WTC11 (cell line): ENCODE measurements at regions not wholly inside any gene's neighbourhood (a gene's known extent, or its start where the extent isn't known, plus 50 kb on each side); places are given as distances from the start of the nearest gene placed in this dataset.

Experiments used
- ATAC-seq: fragments of 200-7000 bp; cut with Tn5 transposase; 2 replicates; pipeline ENCODE4 v1.10.0; 2021; ENCODE audit warnings: mild to moderate bottlenecking, moderate library complexity
- CTCF ChIA-PET: fragments of 300-600 bp; sonication (Branson Sonifier 250); formaldehyde crosslinking; loops from one replicate; lab custom pipeline; 2021; ENCODE audit warnings: antibody characterized with exemption; lab: Charles Lee
- POLR2A ChIA-PET: fragments of 350-600 bp; sonication (Branson Sonifier 250); formaldehyde crosslinking; loops from one replicate; lab custom pipeline; 2021; ENCODE audit warnings: antibody characterized with exemption; lab: Charles Lee
- DNase-seq: peaks from one replicate; pipeline ENCODE4 v3.0.0; 2021; ENCODE audit warnings: low spot score
- H3K27ac Mint-ChIP-seq: 2 replicates; pipeline ENCODE4 v1.8.0; 2021; ENCODE audit warnings: mixed read lengths
- H3K27me3 Mint-ChIP-seq: 2 replicates; pipeline ENCODE4 v1.8.0; 2021; ENCODE audit warnings: low read depth, mild to moderate bottlenecking, moderate library complexity, mixed read lengths
- H3K36me3 Mint-ChIP-seq: 2 replicates; pipeline ENCODE4 v1.8.0; 2021; ENCODE audit warnings: mixed read lengths
- H3K4me1 Mint-ChIP-seq: 2 replicates; pipeline ENCODE4 v1.8.0; 2022; ENCODE audit warnings: mixed read lengths
- H3K4me3 Mint-ChIP-seq: 2 replicates; pipeline ENCODE4 v1.8.0; 2021; ENCODE audit warnings: mild to moderate bottlenecking, moderate library complexity, mixed read lengths
- H3K9me3 Mint-ChIP-seq: 2 replicates; pipeline ENCODE4 v1.8.0; 2021; ENCODE audit warnings: mixed read lengths
- CBFB ChIP-seq: sonication (generic); formaldehyde crosslinking; IDR thresholded peaks from 2 replicates; pipeline ENCODE4 v1.8.1; 2022; ENCODE audit warnings: mild to moderate bottlenecking, low read depth, missing genetic modification reagents
- CREB1 ChIP-seq: sonication (generic); formaldehyde crosslinking; IDR thresholded peaks from 2 replicates; pipeline ENCODE4 v1.8.0; 2023; ENCODE audit warnings: mild to moderate bottlenecking, missing genetic modification reagents
- ELF4 ChIP-seq: sonication (generic); formaldehyde crosslinking; IDR thresholded peaks from 2 replicates; pipeline ENCODE4 v1.8.1; 2022; ENCODE audit warnings: low read depth, mild to moderate bottlenecking, moderate library complexity, missing genetic modification reagents
- FOXP1 ChIP-seq: sonication (generic); formaldehyde crosslinking; IDR thresholded peaks from 2 replicates; pipeline ENCODE4 v1.8.0; 2022; ENCODE audit warnings: missing genetic modification reagents, mild to moderate bottlenecking, moderate library complexity, borderline replicate concordance
- GRHL2 ChIP-seq: fragments of 250-450 bp; sonication (Bioruptor Pico); IDR thresholded peaks from 2 replicates; pipeline ENCODE4 v1.8.0; 2022; ENCODE audit warnings: mild to moderate bottlenecking, moderate library complexity; ENCODE audit not compliant: insufficient replicate concordance, severe bottlenecking
- MXD4 ChIP-seq: fragments of 250-450 bp; sonication (Bioruptor Pico); IDR thresholded peaks from 2 replicates; pipeline ENCODE4 v1.8.0; 2021; ENCODE audit warnings: mild to moderate bottlenecking, moderate library complexity, borderline replicate concordance
- NR1H2 ChIP-seq: sonication (generic); formaldehyde crosslinking; IDR thresholded peaks from 2 replicates; pipeline ENCODE4 v1.9.0; 2021; ENCODE audit warnings: mild to moderate bottlenecking, moderate library complexity, missing genetic modification reagents
- NR3C1 ChIP-seq: sonication (generic); formaldehyde crosslinking; conservative IDR thresholded peaks from 2 replicates; pipeline ENCODE4 v1.8.1; 2023; ENCODE audit warnings: low read depth, mild to moderate bottlenecking, missing genetic modification reagents
- PRRX2 ChIP-seq: fragments of 250-450 bp; sonication (Bioruptor Pico); IDR thresholded peaks from 2 replicates; pipeline ENCODE4 v1.8.0; 2021; ENCODE audit warnings: mild to moderate bottlenecking
- SMAD4 ChIP-seq: sonication (generic); formaldehyde crosslinking; IDR thresholded peaks from 2 replicates; pipeline ENCODE4 v1.8.0; 2022; ENCODE audit warnings: mild to moderate bottlenecking, missing genetic modification reagents
- TCF7 ChIP-seq: sonication (generic); formaldehyde crosslinking; IDR thresholded peaks from 2 replicates; pipeline ENCODE4 v1.8.0; 2022; ENCODE audit warnings: mild to moderate bottlenecking, low read depth, missing genetic modification reagents, moderate library complexity
- TEAD4 ChIP-seq: sonication (generic); formaldehyde crosslinking; IDR thresholded peaks from 2 replicates; pipeline ENCODE4 v1.8.0; 2022; ENCODE audit warnings: mild to moderate bottlenecking, missing genetic modification reagents
- TP53 ChIP-seq: sonication (generic); formaldehyde crosslinking; IDR thresholded peaks from 2 replicates; pipeline ENCODE4 v1.8.1; 2023; ENCODE audit warnings: mild to moderate bottlenecking, missing genetic modification reagents
- USF1 ChIP-seq: sonication (generic); formaldehyde crosslinking; IDR thresholded peaks from 2 replicates; pipeline ENCODE4 v1.8.0; 2022; ENCODE audit warnings: mild to moderate bottlenecking, missing genetic modification reagents
- USF2 ChIP-seq: sonication (generic); formaldehyde crosslinking; IDR thresholded peaks from 2 replicates; pipeline ENCODE4 v1.8.1; 2023; ENCODE audit warnings: mild to moderate bottlenecking, missing genetic modification reagents, moderate library complexity
- ZMAT4 ChIP-seq: fragments of 250-450 bp; sonication (Bioruptor Pico); IDR thresholded peaks from 2 replicates; pipeline ENCODE4 v1.9.0; 2021; ENCODE audit warnings: mild to moderate bottlenecking
- ZNF219 ChIP-seq: sonication (generic); formaldehyde crosslinking; IDR thresholded peaks from 2 replicates; pipeline ENCODE4 v1.8.0; 2023; ENCODE audit warnings: missing genetic modification reagents, mild to moderate bottlenecking, borderline replicate concordance
- ZNF671 ChIP-seq: fragments of 250-450 bp; sonication (Bioruptor Pico); IDR thresholded peaks from 2 replicates; pipeline ENCODE4 v1.8.0; 2021; ENCODE audit warnings: mild to moderate bottlenecking
- ZSCAN18 ChIP-seq: fragments of 250-450 bp; sonication (Bioruptor Pico); IDR thresholded peaks from 2 replicates; pipeline ENCODE4 v2.1.2; 2022; ENCODE audit warnings: mild to moderate bottlenecking, moderate library complexity
- TF ChIP-seq, protein P1 (sequence below): sonication (generic); formaldehyde crosslinking; IDR thresholded peaks from 2 replicates; pipeline ENCODE4 v1.8.1; 2022; ENCODE audit warnings: low read depth, missing genetic modification reagents, borderline replicate concordance
- TF ChIP-seq, protein P2 (sequence below): sonication (generic); formaldehyde crosslinking; IDR thresholded peaks from 2 replicates; pipeline ENCODE4 v1.8.1; 2022; ENCODE audit warnings: low read depth, mild to moderate bottlenecking, moderate library complexity, missing genetic modification reagents, borderline replicate concordance
- TF ChIP-seq, protein P3 (sequence below): sonication (generic); formaldehyde crosslinking; IDR thresholded peaks from 2 replicates; pipeline ENCODE4 v1.8.0; 2023; ENCODE audit warnings: mild to moderate bottlenecking, missing genetic modification reagents

DNA sequence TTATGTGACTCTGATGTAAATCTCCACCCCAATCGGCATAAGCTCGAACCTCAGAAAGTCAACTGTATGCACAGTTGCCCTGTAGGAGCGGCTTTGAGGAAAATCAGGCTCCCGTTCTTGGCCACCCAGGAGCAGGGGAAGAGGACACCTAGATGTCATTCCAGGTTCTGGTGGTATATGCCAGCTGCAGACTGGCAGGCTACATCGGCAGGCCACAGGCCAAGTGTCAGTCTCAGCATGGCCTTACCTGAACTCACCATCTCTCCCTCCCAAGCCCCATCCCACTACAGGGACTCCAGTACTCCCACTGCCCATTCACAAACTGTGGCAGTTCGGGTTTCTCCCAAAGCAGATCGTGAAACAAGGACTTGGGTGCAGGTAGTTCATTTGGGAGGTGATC, 428.1 kb downstream of the BCOR start (continued):
- TF ChIP-seq USF2, result no peak
- no peak for TF ChIP-seq ZNF219 (CRISPR knock-in tag)
- no peak for TF ChIP-seq ZNF671
- TF ChIP-seq, protein P1, sequence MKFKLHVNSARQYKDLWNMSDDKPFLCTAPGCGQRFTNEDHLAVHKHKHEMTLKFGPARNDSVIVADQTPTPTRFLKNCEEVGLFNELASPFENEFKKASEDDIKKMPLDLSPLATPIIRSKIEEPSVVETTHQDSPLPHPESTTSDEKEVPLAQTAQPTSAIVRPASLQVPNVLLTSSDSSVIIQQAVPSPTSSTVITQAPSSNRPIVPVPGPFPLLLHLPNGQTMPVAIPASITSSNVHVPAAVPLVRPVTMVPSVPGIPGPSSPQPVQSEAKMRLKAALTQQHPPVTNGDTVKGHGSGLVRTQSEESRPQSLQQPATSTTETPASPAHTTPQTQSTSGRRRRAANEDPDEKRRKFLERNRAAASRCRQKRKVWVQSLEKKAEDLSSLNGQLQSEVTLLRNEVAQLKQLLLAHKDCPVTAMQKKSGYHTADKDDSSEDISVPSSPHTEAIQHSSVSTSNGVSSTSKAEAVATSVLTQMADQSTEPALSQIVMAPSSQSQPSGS (CRISPR knock-in tag), result no peak
- no peak for TF ChIP-seq TEAD4
- TF ChIP-seq, all 79 proteins: peak for 0

GRCh38 chrX:39670281-39670680, 427.5 kb downstream of the BCOR start:
- Mint-ChIP-seq H3K4me3 (no peak overlapping the region), H3K27ac (no peak overlapping the region), H3K4me1 (peaks cover 4% of the 10 kb centered on the region), H3K27me3 (no peaks in the 10 kb centered on the region), H3K9me3 (no peaks in the 10 kb centered on the region), H3K36me3 (peaks cover 3% of the 10 kb centered on the region; the same call in 1 of the 2 replicates)
- DNase-seq (no peak), ATAC-seq (no peak)
- CTCF ChIA-PET, result interaction anchor here (1.2 kb wide), 1 partner anchor 18 kb away, joined by 5 read pairs; no protein-coding TSS in a partner anchor
- TF ChIP-seq USF1 (CRISPR knock-in tag), result no peak
- TF ChIP-seq TP53 (CRISPR knock-in tag), result no peak
- TF ChIP-seq PRRX2 (CRISPR knock-in tag), result no peak
- TF ChIP-seq, protein P2, sequence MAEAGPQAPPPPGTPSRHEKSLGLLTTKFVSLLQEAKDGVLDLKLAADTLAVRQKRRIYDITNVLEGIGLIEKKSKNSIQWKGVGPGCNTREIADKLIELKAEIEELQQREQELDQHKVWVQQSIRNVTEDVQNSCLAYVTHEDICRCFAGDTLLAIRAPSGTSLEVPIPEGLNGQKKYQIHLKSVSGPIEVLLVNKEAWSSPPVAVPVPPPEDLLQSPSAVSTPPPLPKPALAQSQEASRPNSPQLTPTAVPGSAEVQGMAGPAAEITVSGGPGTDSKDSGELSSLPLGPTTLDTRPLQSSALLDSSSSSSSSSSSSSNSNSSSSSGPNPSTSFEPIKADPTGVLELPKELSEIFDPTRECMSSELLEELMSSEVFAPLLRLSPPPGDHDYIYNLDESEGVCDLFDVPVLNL (CRISPR knock-in tag), result no peak
- TF ChIP-seq, protein P3, sequence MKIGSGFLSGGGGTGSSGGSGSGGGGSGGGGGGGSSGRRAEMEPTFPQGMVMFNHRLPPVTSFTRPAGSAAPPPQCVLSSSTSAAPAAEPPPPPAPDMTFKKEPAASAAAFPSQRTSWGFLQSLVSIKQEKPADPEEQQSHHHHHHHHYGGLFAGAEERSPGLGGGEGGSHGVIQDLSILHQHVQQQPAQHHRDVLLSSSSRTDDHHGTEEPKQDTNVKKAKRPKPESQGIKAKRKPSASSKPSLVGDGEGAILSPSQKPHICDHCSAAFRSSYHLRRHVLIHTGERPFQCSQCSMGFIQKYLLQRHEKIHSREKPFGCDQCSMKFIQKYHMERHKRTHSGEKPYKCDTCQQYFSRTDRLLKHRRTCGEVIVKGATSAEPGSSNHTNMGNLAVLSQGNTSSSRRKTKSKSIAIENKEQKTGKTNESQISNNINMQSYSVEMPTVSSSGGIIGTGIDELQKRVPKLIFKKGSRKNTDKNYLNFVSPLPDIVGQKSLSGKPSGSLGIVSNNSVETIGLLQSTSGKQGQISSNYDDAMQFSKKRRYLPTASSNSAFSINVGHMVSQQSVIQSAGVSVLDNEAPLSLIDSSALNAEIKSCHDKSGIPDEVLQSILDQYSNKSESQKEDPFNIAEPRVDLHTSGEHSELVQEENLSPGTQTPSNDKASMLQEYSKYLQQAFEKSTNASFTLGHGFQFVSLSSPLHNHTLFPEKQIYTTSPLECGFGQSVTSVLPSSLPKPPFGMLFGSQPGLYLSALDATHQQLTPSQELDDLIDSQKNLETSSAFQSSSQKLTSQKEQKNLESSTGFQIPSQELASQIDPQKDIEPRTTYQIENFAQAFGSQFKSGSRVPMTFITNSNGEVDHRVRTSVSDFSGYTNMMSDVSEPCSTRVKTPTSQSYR (CRISPR knock-in tag), result no peak
- no peak for TF ChIP-seq NR1H2 (CRISPR knock-in tag)
- no peak for TF ChIP-seq CBFB
- TF ChIP-seq GRHL2, result no peak
- TF ChIP-seq SMAD4, result no peak
- no peak for TF ChIP-seq ZNF671
- no peak for TF ChIP-seq MXD4 (CRISPR knock-in tag)
- no peak for TF ChIP-seq TCF7 (CRISPR knock-in tag)
- no peak for TF ChIP-seq ZMAT4
- TF ChIP-seq, protein P1 (CRISPR knock-in tag), result no peak
- TF ChIP-seq NR3C1 (CRISPR knock-in tag), result no peak
- TF ChIP-seq CREB1, result no peak
- no peak for TF ChIP-seq ZSCAN18 (CRISPR knock-in tag)
- no peak for TF ChIP-seq ELF4
- no peak for TF ChIP-seq FOXP1 (CRISPR knock-in tag)
- POLR2A ChIA-PET, result no interaction called here
